ENCODE measurements at regions not wholly inside any gene's neighbourhood (a gene's known extent, or its start where the extent isn't known, plus 50 kb on each side); places are given as distances from the start of the nearest gene placed in this dataset.

DNA sequence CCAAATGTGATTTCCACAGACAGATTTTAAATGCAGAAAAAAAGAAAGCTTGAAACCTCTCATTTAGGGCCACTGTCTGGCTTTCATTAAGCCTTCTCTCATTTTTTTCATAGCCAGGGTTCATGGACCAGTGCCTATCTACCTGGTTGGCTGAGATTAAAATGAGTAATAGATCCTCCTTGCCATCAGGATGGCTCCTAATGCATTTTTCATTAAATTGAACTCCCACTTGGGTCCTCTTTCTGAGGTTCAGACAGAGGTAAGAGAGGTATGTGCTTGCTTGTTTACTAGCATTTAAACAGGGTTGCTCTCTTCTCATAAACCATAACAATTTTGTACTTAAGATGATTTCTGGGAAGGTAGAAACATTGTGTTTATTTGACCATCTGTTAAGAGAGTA, 473.0 kb downstream of the TBC1D4 start:
- TF ChIP-seq CTCF (IDR thresholded peaks at IDR 0.05; ENCODE audit: control extremely low read depth in 1 of 3, insufficient read depth in 1 of 3, low read depth in 1 of 3, low read length in 3 of 3) (no peak), POLR2A (IDR thresholded peaks at IDR 0.05; ENCODE audit: control extremely low read depth in 1 of 2, low read depth in 2 of 2, low read length in 2 of 2) (no peak), HDAC6 (IDR thresholded peaks at IDR 0.05; ENCODE audit: low read depth, low read length) (no peak), EZH2 (IDR thresholded peaks at IDR 0.05; ENCODE audit: low read depth, low read length, severe bottlenecking) (no peak), NRF1 (IDR thresholded peaks at IDR 0.05; ENCODE audit: low read depth, low read length) (no peak), CEBPB (IDR thresholded peaks at IDR 0.05; ENCODE audit: low read depth, low read length) (no peak), JUN (IDR thresholded peaks at IDR 0.05; ENCODE audit: low read depth, low read length) (no peak), YY1 (IDR thresholded peaks at IDR 0.05; ENCODE audit: low read depth, low read length) (no peak), EP300 (IDR thresholded peaks at IDR 0.05; ENCODE audit: borderline replicate concordance in 1 of 2, low read depth in 2 of 2, low read length in 2 of 2) (no peak)
